ENCODE measurements at regions not wholly inside any gene's neighbourhood (a gene's known extent, or its start where the extent isn't known, plus 50 kb on each side); places are given as distances from the start of the nearest gene placed in this dataset.

GRCh38 chr14:45705940-45706534 is 453.0 kb upstream of the MIS18BP1 start:
- no peak overlapping the region for H3K4me3 ChIP-seq (ENCODE audit: low read length in 3 of 3)
- no peaks in the 10 kb centered on the region for H3K36me3 ChIP-seq (ENCODE audit: control insufficient read depth in 3 of 3, insufficient read depth in 3 of 3, low read length in 3 of 3)
- no peaks in the 10 kb centered on the region for H3K27me3 ChIP-seq (ENCODE audit: control insufficient read depth in 3 of 3, insufficient read depth in 3 of 3, low read length in 3 of 3)
- no peak overlapping the region for H3K27ac ChIP-seq (ENCODE audit: low read depth, low read length)
- no peak overlapping the region for H3K9ac ChIP-seq (ENCODE audit: low read depth in 1 of 3, low read length in 3 of 3)
- H3K4me1 ChIP-seq (ENCODE audit: control insufficient read depth in 3 of 3, insufficient read depth in 3 of 3, low read length in 3 of 3): no peaks in the 10 kb centered on the region
- H3K9me3 ChIP-seq (ENCODE audit: control insufficient read depth in 3 of 3, low read length in 3 of 3): no peaks in the 10 kb centered on the region

GRCh38 chr14:45699471-45699870 is 446.5 kb upstream of the MIS18BP1 start:
- Histone ChIP-seq H3K36me3 (ENCODE audit: control insufficient read depth in 3 of 3, insufficient read depth in 3 of 3, low read length in 3 of 3) (no peaks in the 10 kb centered on the region), H3K4me1 (ENCODE audit: control insufficient read depth in 3 of 3, insufficient read depth in 3 of 3, low read length in 3 of 3) (no peaks in the 10 kb centered on the region), H3K27ac (ENCODE audit: low read depth, low read length) (no peak overlapping the region), H3K9me3 (ENCODE audit: control insufficient read depth in 3 of 3, low read length in 3 of 3) (no peaks in the 10 kb centered on the region), H3K4me3 (ENCODE audit: low read length in 3 of 3) (no peak overlapping the region), H3K9ac (ENCODE audit: low read depth in 1 of 3, low read length in 3 of 3) (no peak overlapping the region), H3K27me3 (ENCODE audit: control insufficient read depth in 3 of 3, insufficient read depth in 3 of 3, low read length in 3 of 3) (no peaks in the 10 kb centered on the region)

DNA sequence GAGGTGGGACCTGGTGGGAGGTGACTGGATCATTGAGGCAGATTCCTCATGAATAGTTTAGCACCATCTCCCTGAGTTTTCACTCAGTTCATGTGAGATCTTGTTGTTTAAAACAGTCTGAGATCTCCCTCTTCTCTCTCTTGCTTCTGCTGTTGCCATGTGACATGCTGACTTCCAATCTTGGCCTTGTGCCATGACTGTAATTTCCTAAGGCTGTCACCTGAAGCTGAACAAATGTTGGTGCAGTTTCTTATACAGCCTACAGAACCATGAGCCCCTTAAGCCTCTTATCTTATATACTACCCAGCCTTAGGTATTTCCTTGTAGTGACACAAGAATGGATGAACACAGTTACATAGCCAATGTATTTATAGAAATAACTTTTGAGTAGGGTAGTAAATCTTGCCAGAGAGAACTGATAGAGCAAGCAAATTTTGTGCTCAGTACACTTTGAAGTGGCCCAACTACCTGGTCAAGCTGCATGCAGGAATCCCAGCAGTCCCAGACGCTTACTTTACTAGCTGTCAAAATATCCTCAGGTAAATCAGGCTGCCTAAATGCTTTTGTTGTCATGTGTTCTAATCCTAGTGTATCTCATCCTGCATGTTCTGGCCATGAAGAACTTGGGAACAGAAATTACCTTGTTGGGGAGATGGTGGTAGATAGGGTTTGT is 445.6 kb upstream of the MIS18BP1 start:
- Histone ChIP-seq H3K9me3 (ENCODE audit: control insufficient read depth in 3 of 3, low read length in 3 of 3) (no peaks in the 10 kb centered on the region), H3K27me3 (ENCODE audit: control insufficient read depth in 3 of 3, insufficient read depth in 3 of 3, low read length in 3 of 3) (no peaks in the 10 kb centered on the region), H3K36me3 (ENCODE audit: control insufficient read depth in 3 of 3, insufficient read depth in 3 of 3, low read length in 3 of 3) (no peaks in the 10 kb centered on the region), H3K4me3 (ENCODE audit: low read length in 3 of 3) (no peak overlapping the region), H3K27ac (ENCODE audit: low read depth, low read length) (no peak overlapping the region), H3K9ac (ENCODE audit: low read depth in 1 of 3, low read length in 3 of 3) (no peak overlapping the region), H3K4me1 (ENCODE audit: control insufficient read depth in 3 of 3, insufficient read depth in 3 of 3, low read length in 3 of 3) (no peaks in the 10 kb centered on the region)

- Histone ChIP-seq H3K4me3 (ENCODE audit: low read length in 3 of 3) (no peak overlapping the region), H3K4me1 (ENCODE audit: control insufficient read depth in 3 of 3, insufficient read depth in 3 of 3, low read length in 3 of 3) (no peaks in the 10 kb centered on the region), H3K9ac (ENCODE audit: low read depth in 1 of 3, low read length in 3 of 3) (no peak overlapping the region), H3K27me3 (ENCODE audit: control insufficient read depth in 3 of 3, insufficient read depth in 3 of 3, low read length in 3 of 3) (no peaks in the 10 kb centered on the region), H3K27ac (ENCODE audit: low read depth, low read length) (no peak overlapping the region), H3K36me3 (ENCODE audit: control insufficient read depth in 3 of 3, insufficient read depth in 3 of 3, low read length in 3 of 3) (no peaks in the 10 kb centered on the region), H3K9me3 (ENCODE audit: control insufficient read depth in 3 of 3, low read length in 3 of 3) (no peaks in the 10 kb centered on the region)
Observed at GRCh38 chr14:45686771-45687170, 433.8 kb upstream of the MIS18BP1 start.

DNA sequence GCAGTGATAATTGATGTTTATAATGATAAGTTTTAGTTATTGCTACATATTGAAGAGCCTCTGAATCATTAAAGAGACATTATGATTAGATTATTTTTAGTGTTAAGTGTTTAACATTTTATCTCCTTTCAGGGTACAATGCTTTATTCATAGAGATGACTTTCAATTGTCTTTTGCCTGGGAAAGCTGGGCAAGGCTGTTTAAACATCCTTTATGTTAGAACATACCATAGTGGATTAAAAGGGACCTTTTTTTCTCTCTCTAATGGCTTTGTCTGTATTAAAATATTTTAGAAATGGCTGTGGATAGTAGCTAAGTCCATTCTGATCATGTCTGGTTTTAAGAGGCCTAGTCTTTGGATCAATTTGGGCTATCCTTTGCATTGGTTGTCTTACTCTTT is 427.5 kb upstream of the MIS18BP1 start:
- Histone ChIP-seq H3K27ac (ENCODE audit: low read depth, low read length) (no peak overlapping the region), H3K4me3 (ENCODE audit: low read length in 3 of 3) (no peak overlapping the region), H3K4me1 (ENCODE audit: control insufficient read depth in 3 of 3, insufficient read depth in 3 of 3, low read length in 3 of 3) (no peaks in the 10 kb centered on the region), H3K9me3 (ENCODE audit: control insufficient read depth in 3 of 3, low read length in 3 of 3) (no peaks in the 10 kb centered on the region), H3K27me3 (ENCODE audit: control insufficient read depth in 3 of 3, insufficient read depth in 3 of 3, low read length in 3 of 3) (no peaks in the 10 kb centered on the region), H3K9ac (ENCODE audit: low read depth in 1 of 3, low read length in 3 of 3) (no peak overlapping the region), H3K36me3 (ENCODE audit: control insufficient read depth in 3 of 3, insufficient read depth in 3 of 3, low read length in 3 of 3) (no peaks in the 10 kb centered on the region)

DNA sequence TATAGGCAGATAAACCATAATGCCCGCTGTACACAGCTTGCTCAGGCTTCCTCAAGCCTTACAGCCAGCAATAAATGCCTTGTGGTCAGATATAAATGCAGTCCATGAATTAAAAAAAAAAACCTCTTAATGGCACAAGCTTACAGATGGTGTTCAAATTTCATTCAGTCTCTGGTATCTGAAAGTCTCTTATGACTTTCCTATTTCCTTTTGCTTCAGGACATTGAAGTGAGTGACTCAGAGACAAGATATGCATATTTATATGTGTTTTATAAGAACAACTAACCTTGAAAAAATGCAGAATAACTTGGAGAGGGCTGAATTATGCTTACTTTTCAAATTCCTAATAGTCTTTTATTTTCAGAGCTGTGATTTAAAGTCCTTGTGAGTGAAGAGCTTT is 426.9 kb upstream of the MIS18BP1 start:
- Histone ChIP-seq H3K4me3 (ENCODE audit: low read length in 3 of 3) (no peak overlapping the region), H3K4me1 (ENCODE audit: control insufficient read depth in 3 of 3, insufficient read depth in 3 of 3, low read length in 3 of 3) (no peaks in the 10 kb centered on the region), H3K27ac (ENCODE audit: low read depth, low read length) (no peak overlapping the region), H3K9me3 (ENCODE audit: control insufficient read depth in 3 of 3, low read length in 3 of 3) (no peaks in the 10 kb centered on the region), H3K27me3 (ENCODE audit: control insufficient read depth in 3 of 3, insufficient read depth in 3 of 3, low read length in 3 of 3) (no peaks in the 10 kb centered on the region), H3K36me3 (ENCODE audit: control insufficient read depth in 3 of 3, insufficient read depth in 3 of 3, low read length in 3 of 3) (no peaks in the 10 kb centered on the region), H3K9ac (ENCODE audit: low read depth in 1 of 3, low read length in 3 of 3) (no peak overlapping the region)

- H3K4me3 ChIP-seq (ENCODE audit: low read length in 3 of 3): no peak overlapping the region
- H3K9ac ChIP-seq (ENCODE audit: low read depth in 1 of 3, low read length in 3 of 3): no peak overlapping the region
- H3K27ac ChIP-seq (ENCODE audit: low read depth, low read length): no peak overlapping the region
- H3K4me1 ChIP-seq (ENCODE audit: control insufficient read depth in 3 of 3, insufficient read depth in 3 of 3, low read length in 3 of 3): no peaks in the 10 kb centered on the region
- no peaks in the 10 kb centered on the region for H3K36me3 ChIP-seq (ENCODE audit: control insufficient read depth in 3 of 3, insufficient read depth in 3 of 3, low read length in 3 of 3)
- no peaks in the 10 kb centered on the region for H3K27me3 ChIP-seq (ENCODE audit: control insufficient read depth in 3 of 3, insufficient read depth in 3 of 3, low read length in 3 of 3)
- no peaks in the 10 kb centered on the region for H3K9me3 ChIP-seq (ENCODE audit: control insufficient read depth in 3 of 3, low read length in 3 of 3)
Observed at GRCh38 chr14:45678163-45678562, 425.2 kb upstream of the MIS18BP1 start.

GRCh38 chr14:45673420-45673819 is 420.4 kb upstream of the MIS18BP1 start:
- no peak overlapping the region for H3K27ac ChIP-seq (ENCODE audit: low read depth, low read length)
- H3K27me3 ChIP-seq (ENCODE audit: control insufficient read depth in 3 of 3, insufficient read depth in 3 of 3, low read length in 3 of 3): no peaks in the 10 kb centered on the region
- H3K36me3 ChIP-seq (ENCODE audit: control insufficient read depth in 3 of 3, insufficient read depth in 3 of 3, low read length in 3 of 3): no peaks in the 10 kb centered on the region
- H3K9ac ChIP-seq (ENCODE audit: low read depth in 1 of 3, low read length in 3 of 3): no peak overlapping the region
- H3K9me3 ChIP-seq (ENCODE audit: control insufficient read depth in 3 of 3, low read length in 3 of 3): no peaks in the 10 kb centered on the region
- H3K4me1 ChIP-seq (ENCODE audit: control insufficient read depth in 3 of 3, insufficient read depth in 3 of 3, low read length in 3 of 3): no peaks in the 10 kb centered on the region
- H3K4me3 ChIP-seq (ENCODE audit: low read length in 3 of 3): no peak overlapping the region

DNA sequence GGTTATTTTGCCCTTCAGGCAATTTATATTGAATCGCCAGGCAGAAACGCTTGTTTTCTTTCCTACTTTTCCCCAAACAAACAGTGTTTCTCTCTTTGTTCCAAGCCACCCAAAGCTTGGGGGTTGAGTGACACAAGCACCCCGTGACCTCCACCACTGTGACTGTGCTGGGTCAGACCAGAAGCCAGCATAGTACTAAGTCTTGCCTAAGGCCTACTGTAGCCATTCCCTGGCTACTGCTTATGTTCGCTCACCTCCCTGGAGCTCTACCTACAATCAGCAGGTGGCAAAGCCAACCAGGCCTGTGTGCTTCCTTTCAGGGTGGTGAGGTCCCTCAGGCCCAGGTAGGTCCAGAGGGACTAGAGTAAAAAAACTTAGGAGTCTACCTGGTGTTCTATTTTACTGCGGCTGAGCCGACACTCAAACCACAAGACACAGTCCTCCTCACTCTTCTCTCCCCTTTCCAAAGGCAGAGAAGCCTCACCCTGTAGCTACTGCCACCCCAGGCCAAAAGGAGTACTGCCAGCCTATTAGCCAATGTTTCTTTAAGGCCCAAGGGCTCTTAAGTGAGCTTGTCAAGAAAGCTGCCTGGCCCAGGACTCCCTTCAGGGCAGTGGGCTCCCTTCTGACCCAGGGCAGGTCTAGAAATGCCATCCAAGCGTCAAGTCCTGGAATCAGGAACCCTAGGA is 411.8 kb upstream of the MIS18BP1 start:
- peaks cover 0 to 4% (median 2%) of the 10 kb centered on the region in 3 donors for H3K9me3 ChIP-seq (ENCODE audit: control insufficient read depth in 3 of 3, low read length in 3 of 3)
- no peaks in the 10 kb centered on the region for H3K27me3 ChIP-seq (ENCODE audit: control insufficient read depth in 3 of 3, insufficient read depth in 3 of 3, low read length in 3 of 3)
- H3K4me1 ChIP-seq (ENCODE audit: control insufficient read depth in 3 of 3, insufficient read depth in 3 of 3, low read length in 3 of 3): no peaks in the 10 kb centered on the region
- H3K9ac ChIP-seq (ENCODE audit: low read depth in 1 of 3, low read length in 3 of 3): no peak overlapping the region
- H3K4me3 ChIP-seq (ENCODE audit: low read length in 3 of 3): no peak overlapping the region
- H3K36me3 ChIP-seq (ENCODE audit: control insufficient read depth in 3 of 3, insufficient read depth in 3 of 3, low read length in 3 of 3): no peaks in the 10 kb centered on the region
- no peak overlapping the region for H3K27ac ChIP-seq (ENCODE audit: low read depth, low read length)

GRCh38 chr14:45658917-45659299 is 405.9 kb upstream of the MIS18BP1 start:
- Histone ChIP-seq H3K4me3 (ENCODE audit: low read length in 3 of 3) (no peak overlapping the region), H3K9ac (ENCODE audit: low read depth in 1 of 3, low read length in 3 of 3) (no peak overlapping the region), H3K36me3 (ENCODE audit: control insufficient read depth in 3 of 3, insufficient read depth in 3 of 3, low read length in 3 of 3) (no peaks in the 10 kb centered on the region), H3K4me1 (ENCODE audit: control insufficient read depth in 3 of 3, insufficient read depth in 3 of 3, low read length in 3 of 3) (no peaks in the 10 kb centered on the region), H3K27me3 (ENCODE audit: control insufficient read depth in 3 of 3, insufficient read depth in 3 of 3, low read length in 3 of 3) (no peaks in the 10 kb centered on the region), H3K27ac (ENCODE audit: low read depth, low read length) (no peak overlapping the region), H3K9me3 (ENCODE audit: control insufficient read depth in 3 of 3, low read length in 3 of 3) (no peaks in the 10 kb centered on the region)

Data from skeletal muscle tissue (tissue), 3 donors.